ENCODE measurements at regions not wholly inside any gene's neighbourhood (a gene's known extent, or its start where the extent isn't known, plus 50 kb on each side); places are given as distances from the start of the nearest gene placed in this dataset.

DNA sequence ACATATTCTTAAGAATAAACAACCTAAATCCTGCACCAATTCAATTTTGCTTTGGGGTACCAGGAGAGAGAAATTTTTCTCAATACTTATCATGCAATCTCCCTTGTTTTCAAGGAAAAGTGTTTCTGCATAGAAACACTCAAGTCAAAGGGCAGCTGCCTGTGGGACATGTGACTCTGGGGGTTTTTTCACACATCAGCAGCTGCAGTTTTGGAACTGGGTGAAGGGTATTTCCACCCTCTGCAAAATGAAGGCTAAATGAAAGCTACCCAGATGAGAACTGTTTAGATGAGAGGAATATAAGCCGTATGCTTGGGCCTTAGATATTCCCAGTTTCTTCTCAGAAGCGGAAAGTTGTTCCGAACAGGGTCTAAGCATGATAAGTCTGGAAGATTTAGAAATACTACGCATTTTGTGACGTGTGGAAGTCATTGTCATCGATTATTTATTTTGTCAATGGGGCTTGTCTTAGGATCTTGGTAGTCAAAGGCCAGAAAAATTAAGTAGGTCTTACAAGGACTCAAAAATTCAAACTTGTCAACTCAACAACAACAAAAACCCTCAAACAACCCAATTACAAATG, 64.3 kb upstream of the BOD1 start:
- TF ChIP-seq, protein P1, sequence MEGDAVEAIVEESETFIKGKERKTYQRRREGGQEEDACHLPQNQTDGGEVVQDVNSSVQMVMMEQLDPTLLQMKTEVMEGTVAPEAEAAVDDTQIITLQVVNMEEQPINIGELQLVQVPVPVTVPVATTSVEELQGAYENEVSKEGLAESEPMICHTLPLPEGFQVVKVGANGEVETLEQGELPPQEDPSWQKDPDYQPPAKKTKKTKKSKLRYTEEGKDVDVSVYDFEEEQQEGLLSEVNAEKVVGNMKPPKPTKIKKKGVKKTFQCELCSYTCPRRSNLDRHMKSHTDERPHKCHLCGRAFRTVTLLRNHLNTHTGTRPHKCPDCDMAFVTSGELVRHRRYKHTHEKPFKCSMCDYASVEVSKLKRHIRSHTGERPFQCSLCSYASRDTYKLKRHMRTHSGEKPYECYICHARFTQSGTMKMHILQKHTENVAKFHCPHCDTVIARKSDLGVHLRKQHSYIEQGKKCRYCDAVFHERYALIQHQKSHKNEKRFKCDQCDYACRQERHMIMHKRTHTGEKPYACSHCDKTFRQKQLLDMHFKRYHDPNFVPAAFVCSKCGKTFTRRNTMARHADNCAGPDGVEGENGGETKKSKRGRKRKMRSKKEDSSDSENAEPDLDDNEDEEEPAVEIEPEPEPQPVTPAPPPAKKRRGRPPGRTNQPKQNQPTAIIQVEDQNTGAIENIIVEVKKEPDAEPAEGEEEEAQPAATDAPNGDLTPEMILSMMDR (IDR thresholded peaks at IDR 0.05): no peak
- TF ChIP-seq POLR2AphosphoS5 (IDR thresholded peaks at IDR 0.05): no peak

All from suprapubic skin (tissue), 3 donors.